WTC11 (cell line): ENCODE measurements at regions not wholly inside any gene's neighbourhood (a gene's known extent, or its start where the extent isn't known, plus 50 kb on each side); places are given as distances from the start of the nearest gene placed in this dataset.

Experiments used
- GABPB1 ChIP-seq: sonication (generic); formaldehyde crosslinking; IDR thresholded peaks from 2 replicates; pipeline ENCODE4 v1.8.1; 2023; ENCODE audit warnings: mild to moderate bottlenecking, missing genetic modification reagents
- SP1 ChIP-seq: sonication (generic); formaldehyde crosslinking; conservative IDR thresholded peaks from 2 replicates; pipeline ENCODE4 v1.8.1; 2022; ENCODE audit warnings: missing genetic modification reagents
- TF ChIP-seq, protein P1 (sequence below): fragments of 200-600 bp; IDR thresholded peaks from 2 replicates; pipeline ENCODE4 v1.8.0; 2022; ENCODE audit warnings: antibody characterized with exemption
- TF ChIP-seq, protein P2 (sequence below): sonication (generic); formaldehyde crosslinking; IDR thresholded peaks from 2 replicates; pipeline ENCODE4 v1.8.1; 2023; ENCODE audit warnings: mild to moderate bottlenecking, missing genetic modification reagents
- TF ChIP-seq, protein P3 (sequence below): sonication (generic); formaldehyde crosslinking; IDR thresholded peaks from 2 replicates; pipeline ENCODE4 v1.8.1; 2022; ENCODE audit warnings: mild to moderate bottlenecking, missing genetic modification reagents, moderate library complexity, borderline replicate concordance
- TF ChIP-seq, protein P4 (sequence below): sonication (generic); formaldehyde crosslinking; IDR thresholded peaks from 2 replicates; pipeline ENCODE4 v1.8.0; 2022; ENCODE audit warnings: mild to moderate bottlenecking, missing genetic modification reagents
- TF ChIP-seq, protein P5 (sequence below): sonication (generic); formaldehyde crosslinking; IDR thresholded peaks from 2 replicates; pipeline ENCODE4 v1.8.0; 2023; ENCODE audit warnings: missing genetic modification reagents

DNA sequence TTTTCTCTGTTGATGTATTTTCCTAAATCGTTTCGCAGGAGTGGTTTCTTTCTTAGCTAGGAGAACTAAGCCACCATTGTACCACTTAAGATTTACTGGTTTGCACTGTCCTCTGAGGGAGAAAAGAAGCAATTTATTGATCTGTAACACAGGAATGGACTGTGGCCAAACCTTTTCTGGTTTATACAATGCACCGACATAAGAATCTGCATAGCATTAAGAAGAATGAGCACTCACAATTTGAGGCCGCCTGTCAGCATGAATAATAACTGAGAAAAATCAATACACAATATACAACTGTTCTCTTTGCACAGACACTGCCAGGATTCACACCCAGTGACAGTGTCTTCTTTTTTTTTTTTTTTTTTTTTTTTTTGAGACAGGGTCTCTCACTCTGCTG lies 168.6 kb upstream of the DMRT1 start:
- TF ChIP-seq, protein P1, sequence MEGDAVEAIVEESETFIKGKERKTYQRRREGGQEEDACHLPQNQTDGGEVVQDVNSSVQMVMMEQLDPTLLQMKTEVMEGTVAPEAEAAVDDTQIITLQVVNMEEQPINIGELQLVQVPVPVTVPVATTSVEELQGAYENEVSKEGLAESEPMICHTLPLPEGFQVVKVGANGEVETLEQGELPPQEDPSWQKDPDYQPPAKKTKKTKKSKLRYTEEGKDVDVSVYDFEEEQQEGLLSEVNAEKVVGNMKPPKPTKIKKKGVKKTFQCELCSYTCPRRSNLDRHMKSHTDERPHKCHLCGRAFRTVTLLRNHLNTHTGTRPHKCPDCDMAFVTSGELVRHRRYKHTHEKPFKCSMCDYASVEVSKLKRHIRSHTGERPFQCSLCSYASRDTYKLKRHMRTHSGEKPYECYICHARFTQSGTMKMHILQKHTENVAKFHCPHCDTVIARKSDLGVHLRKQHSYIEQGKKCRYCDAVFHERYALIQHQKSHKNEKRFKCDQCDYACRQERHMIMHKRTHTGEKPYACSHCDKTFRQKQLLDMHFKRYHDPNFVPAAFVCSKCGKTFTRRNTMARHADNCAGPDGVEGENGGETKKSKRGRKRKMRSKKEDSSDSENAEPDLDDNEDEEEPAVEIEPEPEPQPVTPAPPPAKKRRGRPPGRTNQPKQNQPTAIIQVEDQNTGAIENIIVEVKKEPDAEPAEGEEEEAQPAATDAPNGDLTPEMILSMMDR: no peak
- TF ChIP-seq, protein P2, sequence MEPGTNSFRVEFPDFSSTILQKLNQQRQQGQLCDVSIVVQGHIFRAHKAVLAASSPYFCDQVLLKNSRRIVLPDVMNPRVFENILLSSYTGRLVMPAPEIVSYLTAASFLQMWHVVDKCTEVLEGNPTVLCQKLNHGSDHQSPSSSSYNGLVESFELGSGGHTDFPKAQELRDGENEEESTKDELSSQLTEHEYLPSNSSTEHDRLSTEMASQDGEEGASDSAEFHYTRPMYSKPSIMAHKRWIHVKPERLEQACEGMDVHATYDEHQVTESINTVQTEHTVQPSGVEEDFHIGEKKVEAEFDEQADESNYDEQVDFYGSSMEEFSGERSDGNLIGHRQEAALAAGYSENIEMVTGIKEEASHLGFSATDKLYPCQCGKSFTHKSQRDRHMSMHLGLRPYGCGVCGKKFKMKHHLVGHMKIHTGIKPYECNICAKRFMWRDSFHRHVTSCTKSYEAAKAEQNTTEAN (CRISPR knock-in tag): no peak
- TF ChIP-seq, protein P3, sequence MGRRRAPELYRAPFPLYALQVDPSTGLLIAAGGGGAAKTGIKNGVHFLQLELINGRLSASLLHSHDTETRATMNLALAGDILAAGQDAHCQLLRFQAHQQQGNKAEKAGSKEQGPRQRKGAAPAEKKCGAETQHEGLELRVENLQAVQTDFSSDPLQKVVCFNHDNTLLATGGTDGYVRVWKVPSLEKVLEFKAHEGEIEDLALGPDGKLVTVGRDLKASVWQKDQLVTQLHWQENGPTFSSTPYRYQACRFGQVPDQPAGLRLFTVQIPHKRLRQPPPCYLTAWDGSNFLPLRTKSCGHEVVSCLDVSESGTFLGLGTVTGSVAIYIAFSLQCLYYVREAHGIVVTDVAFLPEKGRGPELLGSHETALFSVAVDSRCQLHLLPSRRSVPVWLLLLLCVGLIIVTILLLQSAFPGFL: no peak
- no peak for TF ChIP-seq SP1
- TF ChIP-seq, protein P4, sequence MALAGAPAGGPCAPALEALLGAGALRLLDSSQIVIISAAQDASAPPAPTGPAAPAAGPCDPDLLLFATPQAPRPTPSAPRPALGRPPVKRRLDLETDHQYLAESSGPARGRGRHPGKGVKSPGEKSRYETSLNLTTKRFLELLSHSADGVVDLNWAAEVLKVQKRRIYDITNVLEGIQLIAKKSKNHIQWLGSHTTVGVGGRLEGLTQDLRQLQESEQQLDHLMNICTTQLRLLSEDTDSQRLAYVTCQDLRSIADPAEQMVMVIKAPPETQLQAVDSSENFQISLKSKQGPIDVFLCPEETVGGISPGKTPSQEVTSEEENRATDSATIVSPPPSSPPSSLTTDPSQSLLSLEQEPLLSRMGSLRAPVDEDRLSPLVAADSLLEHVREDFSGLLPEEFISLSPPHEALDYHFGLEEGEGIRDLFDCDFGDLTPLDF: no peak
- TF ChIP-seq, protein P5, sequence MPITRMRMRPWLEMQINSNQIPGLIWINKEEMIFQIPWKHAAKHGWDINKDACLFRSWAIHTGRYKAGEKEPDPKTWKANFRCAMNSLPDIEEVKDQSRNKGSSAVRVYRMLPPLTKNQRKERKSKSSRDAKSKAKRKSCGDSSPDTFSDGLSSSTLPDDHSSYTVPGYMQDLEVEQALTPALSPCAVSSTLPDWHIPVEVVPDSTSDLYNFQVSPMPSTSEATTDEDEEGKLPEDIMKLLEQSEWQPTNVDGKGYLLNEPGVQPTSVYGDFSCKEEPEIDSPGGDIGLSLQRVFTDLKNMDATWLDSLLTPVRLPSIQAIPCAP (CRISPR knock-in tag): no peak
- TF ChIP-seq GABPB1 (CRISPR knock-in tag): no peak
